Umbilical cord (tissue), 1 donor: ENCODE measurements at regions not wholly inside any gene's neighbourhood (a gene's known extent, or its start where the extent isn't known, plus 50 kb on each side); places are given as distances from the start of the nearest gene placed in this dataset.
"Not testable (repeated sequence)": the region's sequence is repeated elsewhere in the genome, so short reads cannot be mapped to it uniquely, and the experiment has no call there.

Source experiments
- DNase-seq: peaks from one replicate; pipeline ENCODE4 v3.0.0-alpha.2; 2015; ENCODE audit warnings: low spot score

DNA sequence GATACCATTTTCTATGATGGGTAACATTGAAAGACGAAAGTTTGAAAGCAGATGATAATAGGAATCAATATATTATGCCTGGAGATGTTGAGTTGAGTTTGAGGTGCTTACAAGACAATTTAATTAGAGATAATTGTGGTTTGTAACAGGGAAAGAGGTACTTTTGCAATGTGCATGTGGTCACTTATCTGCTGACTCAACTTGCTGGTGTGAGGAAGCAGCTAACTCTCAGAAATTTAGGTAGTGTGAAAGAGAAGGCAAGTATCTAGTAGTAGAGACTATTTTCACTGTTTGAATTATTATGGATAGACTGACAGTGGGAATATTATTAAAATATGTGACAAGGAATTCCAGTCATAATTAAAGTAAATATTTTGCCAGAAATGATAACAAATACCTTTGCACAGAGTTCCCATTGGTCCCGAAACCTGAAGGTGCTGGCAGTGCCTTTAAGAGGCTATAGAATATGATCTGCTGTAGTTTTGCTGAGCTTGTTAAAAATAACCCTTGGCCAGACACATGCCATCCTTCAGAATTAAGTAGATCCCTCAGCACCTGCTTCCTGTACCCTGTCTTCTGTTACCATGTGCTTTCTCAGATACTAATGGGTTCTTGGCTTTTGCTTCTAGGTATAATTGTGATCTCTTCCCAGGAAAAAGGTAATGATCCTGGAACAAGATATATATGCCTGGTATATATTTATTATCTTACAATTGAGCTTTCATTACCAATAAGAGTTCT, 315.9 kb downstream of the BCHE start:
- DNase-seq = no peak

GRCh38 chr3:165519687-165520086, 317.5 kb downstream of the BCHE start:
- DNase-seq = no peak

DNA sequence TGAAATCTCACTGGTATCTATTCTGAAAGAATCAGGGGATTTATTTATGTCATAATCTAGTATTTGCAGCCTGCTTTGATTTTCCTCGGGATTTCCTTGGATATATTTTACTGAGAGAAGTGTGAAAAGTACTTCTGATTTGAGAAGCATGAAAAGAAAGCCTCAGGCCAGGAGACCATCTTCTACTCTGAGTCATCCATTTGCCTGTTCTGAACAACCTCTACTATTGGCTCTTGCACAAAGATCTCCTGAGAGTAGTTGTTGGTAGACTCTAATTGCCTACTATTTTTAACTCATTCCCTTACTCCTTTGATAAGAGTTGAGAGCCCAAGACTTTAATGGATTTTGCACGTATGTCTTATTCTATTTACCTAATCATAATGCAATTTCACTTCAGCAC, 318.9 kb downstream of the BCHE start:
- DNase-seq = peak; percentile 1

GRCh38 chr3:165513715-165514701, 317.8 kb upstream of the SLITRK3 start:
- DNase-seq = no peak

DNA sequence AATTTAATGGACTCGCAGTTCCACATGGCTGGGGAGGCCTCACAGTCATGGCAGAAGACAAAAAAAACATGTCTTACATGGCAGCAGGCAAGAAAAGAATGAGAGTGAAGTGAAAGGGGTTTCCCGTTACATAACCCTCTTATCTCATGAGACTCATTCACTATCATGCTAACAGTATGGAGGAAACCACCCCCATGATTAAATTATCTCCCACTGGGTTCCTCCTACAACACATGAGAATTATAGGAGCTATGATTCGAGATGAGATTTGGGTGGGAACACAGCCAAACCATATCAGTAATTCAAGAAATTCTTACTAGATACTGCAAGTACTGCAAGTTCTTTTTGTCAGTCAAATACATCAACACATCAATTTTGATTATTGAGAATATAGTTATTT, 311.4 kb upstream of the SLITRK3 start:
- no peak for DNase-seq

- no peak for DNase-seq
Measured at GRCh38 chr3:165507060-165507459, 310.9 kb upstream of the SLITRK3 start.

DNA sequence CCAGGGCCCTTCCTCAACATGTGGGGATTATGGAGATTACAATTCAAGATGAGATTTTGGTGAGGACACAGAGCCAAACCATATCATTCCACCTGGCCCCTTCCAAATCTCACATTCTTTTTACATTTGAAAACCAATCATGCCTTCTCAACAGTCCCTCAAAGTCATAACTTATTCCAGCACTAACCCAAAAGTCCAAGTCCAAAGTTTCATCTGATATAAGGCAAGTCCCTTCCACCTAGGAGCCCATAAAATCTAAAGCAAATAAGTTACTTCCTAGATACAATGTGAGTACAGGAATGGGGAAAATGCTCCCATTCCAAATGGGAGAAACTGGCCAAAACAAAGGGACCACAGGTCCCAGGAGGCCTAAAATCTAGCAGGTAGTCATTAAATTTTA, 309.5 kb upstream of the SLITRK3 start:
- DNase-seq = no peak

GRCh38 chr3:165504554-165504953, 308.4 kb upstream of the SLITRK3 start:
- DNase-seq = no peak

GRCh38 chr3:165503825-165504224, 307.6 kb upstream of the SLITRK3 start:
- DNase-seq = no peak

- no peak for DNase-seq
Measured at GRCh38 chr3:165503346-165503745, 307.2 kb upstream of the SLITRK3 start.

GRCh38 chr3:165502707-165503106, 306.5 kb upstream of the SLITRK3 start:
- DNase-seq = no peak

DNA sequence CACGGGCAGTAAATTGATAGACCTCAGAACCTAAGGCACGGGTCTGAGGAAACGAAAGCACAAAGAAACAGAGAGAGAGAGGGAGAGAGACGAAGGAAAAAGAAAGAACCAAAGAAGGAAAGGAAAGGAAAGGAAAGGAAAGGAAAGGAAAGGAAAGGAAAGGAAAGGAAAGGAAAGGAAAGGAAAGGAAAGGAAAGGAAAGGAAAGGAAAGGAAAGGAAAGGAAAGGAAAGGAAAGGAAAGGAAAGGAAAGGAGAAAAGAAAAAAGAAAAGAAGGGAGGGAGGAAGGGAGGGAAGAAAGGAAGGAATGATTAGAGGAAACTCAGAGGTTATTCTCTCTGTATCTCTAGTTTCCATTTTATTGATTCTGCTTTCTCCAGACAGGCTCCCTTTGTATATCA, 302.6 kb upstream of the SLITRK3 start:
- DNase-seq = not testable (repeated sequence)

- DNase-seq = peak; percentile 53
Measured at GRCh38 chr3:165491487-165491886, 295.3 kb upstream of the SLITRK3 start.

- DNase-seq = no peak
Measured at GRCh38 chr3:165476399-165477060, 280.3 kb upstream of the SLITRK3 start.

DNA sequence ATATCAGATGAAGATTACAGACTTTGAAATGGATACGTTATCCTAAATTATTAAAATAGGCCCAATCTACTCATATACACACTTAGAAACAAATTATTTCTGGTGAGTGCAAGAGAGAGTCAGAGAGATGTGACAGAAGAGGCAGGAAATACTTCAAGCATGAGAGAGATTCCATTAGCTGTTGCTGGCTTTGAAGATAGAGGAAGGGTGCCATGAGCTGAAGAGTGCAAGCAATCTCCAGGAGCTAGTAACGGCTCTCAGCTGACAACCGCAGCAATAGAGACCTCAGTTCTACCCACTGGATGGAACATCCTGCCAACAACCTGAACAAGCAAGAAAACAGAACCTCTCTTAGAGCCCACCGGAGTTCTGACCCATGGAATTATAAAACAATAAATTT, 270.7 kb upstream of the SLITRK3 start:
- no peak for DNase-seq

DNA sequence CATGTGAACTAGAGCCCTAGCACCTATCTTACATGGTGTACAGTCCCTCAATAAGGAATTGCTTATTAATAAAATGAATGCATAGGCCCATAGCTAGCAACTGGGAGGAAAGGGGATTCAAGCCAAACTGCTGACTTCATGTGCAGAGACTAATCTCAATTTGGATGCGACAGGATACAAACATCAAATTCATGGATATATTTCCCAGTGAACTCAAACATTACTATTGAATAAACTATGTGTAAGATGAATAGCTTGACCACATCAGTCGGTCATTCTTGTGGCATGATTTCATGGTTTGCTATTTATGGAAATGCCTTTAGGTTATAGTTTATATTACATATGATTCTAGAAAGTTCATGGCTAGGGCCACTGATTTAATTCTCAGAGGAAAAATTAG, 268.6 kb upstream of the SLITRK3 start:
- DNase-seq = peak; percentile 9

GRCh38 chr3:165463531-165463930, 267.3 kb upstream of the SLITRK3 start:
- DNase-seq = peak; percentile 1

GRCh38 chr3:165462636-165463334, 266.6 kb upstream of the SLITRK3 start:
- peak; percentile 53 for DNase-seq

DNA sequence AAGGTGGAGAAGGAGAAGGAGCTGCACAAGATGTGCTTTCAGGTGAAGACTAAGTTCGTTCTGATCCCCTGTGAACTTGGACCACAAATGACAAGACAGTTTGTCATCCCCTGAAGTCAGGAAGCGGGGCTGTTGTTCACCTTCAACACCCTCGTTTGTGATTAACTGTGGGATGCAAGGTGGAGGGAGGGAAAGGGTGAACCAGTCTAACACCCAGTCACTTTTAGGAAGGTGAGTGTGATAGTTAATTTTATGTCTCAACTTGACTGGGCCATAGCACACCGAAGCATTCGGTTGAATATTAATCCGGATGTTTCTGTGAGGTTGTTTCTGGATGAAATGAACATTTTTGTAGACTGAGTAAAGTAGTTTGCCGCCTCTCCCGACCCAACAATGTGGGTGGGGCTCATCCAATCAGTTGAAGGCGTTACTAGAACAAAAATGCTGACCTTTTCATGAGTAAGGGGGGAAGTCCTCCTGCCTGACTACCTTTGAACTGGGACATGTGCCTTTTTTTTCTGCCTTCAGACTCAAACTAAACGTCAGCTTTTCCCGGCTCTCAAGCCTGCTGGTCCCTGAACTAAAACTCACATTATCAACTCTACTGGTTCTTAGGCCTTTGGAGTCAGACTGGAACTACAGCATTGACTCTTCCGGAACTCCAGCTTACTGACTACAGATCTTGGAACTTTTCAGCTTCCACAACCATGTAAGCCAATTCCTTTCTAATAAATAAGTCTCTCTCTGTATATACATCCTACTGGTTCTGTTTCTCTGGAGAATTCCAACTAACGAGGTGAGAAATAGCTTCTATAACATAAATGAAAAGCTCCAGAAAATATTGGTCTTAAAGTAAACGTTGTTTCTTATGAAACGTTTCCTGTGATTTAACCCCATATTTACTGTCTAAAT, 264.0 kb upstream of the SLITRK3 start:
- DNase-seq = no peak

DNA sequence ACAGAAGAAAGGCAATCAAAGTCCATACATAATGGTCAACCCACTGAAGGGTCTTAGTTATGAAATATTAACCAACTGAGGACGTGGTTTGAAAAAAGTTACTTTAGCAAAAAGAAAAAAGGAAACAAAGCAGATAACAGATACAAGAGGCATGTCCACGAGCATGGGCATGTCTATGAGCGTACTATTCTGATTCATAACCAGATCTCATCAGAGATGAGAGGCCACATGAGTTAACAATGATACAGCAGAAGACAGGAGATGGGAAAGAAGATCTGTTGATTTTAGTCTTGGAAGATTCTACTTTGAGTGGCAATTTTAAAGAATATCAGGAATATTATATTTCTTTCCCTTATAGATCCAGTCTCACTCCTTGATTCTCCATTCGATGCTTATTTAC, 262.9 kb upstream of the SLITRK3 start:
- no peak for DNase-seq
